Fibroblast of lung (primary cell): ENCODE measurements at regions not wholly inside any gene's neighbourhood (a gene's known extent, or its start where the extent isn't known, plus 50 kb on each side); places are given as distances from the start of the nearest gene placed in this dataset.

Source experiments
- EZH2 ChIP-seq: IDR thresholded peaks from 2 replicates; pipeline ENCODE4 v1.5.1; 2012; ENCODE audit warnings: low read length, control low read depth, mild to moderate bottlenecking; ENCODE audit errors: missing control alignments
- TF ChIP-seq, protein P1 (sequence below), 2 donors: IDR thresholded peaks in 1 of 2; conservative IDR thresholded peaks in 1 of 2; 1 replicate in 1 of 2; 2 replicates in 1 of 2; pipeline ENCODE4 v1.5.1; 2011 to 2012; ENCODE audit warnings: low read length in 2 of 2, control low read depth in 1 of 2, inconsistent platforms in 1 of 2, low read depth in 1 of 2, mild to moderate bottlenecking in 1 of 2

DNA sequence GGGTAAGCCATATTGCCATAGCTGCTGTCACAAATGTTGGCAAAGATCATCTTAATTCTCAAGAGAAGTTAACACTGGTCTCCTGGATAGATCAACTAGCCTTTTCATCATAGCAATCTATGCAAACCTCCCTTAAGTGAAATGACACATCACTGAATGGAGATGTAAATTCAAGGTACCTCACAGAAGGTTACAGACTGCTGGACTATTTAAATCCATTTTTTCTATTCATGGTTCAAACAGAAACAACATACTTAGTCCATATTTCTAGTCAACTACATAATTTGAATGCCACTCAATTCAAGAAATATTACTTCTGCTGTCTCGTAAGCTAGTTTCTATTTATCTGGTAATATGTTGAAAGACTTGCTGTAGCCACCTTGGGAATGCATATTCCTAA, 748.3 kb downstream of the C12orf50 start:
- TF ChIP-seq, protein P1, sequence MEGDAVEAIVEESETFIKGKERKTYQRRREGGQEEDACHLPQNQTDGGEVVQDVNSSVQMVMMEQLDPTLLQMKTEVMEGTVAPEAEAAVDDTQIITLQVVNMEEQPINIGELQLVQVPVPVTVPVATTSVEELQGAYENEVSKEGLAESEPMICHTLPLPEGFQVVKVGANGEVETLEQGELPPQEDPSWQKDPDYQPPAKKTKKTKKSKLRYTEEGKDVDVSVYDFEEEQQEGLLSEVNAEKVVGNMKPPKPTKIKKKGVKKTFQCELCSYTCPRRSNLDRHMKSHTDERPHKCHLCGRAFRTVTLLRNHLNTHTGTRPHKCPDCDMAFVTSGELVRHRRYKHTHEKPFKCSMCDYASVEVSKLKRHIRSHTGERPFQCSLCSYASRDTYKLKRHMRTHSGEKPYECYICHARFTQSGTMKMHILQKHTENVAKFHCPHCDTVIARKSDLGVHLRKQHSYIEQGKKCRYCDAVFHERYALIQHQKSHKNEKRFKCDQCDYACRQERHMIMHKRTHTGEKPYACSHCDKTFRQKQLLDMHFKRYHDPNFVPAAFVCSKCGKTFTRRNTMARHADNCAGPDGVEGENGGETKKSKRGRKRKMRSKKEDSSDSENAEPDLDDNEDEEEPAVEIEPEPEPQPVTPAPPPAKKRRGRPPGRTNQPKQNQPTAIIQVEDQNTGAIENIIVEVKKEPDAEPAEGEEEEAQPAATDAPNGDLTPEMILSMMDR (conservative IDR thresholded peaks at IDR 0.05 in 1 of 2, IDR thresholded peaks at IDR 0.05 in 1 of 2; ENCODE audit: low read depth in 1 of 2, low read length in 2 of 2) = no peak
- no peak for TF ChIP-seq EZH2
